B cell (primary cell): ENCODE measurements at regions not wholly inside any gene's neighbourhood (a gene's known extent, or its start where the extent isn't known, plus 50 kb on each side); places are given as distances from the start of the nearest gene placed in this dataset.

Experiments used
- CTCF ChIP-seq: fragments of 200-600 bp; IDR thresholded peaks from one replicate; pipeline ENCODE4 v1.8.0; 2022; ENCODE audit warnings: antibody characterized with exemption, mild to moderate bottlenecking
- EZH2 ChIP-seq: IDR thresholded peaks from 2 replicates; pipeline ENCODE4 v1.6.1; 2012; ENCODE audit warnings: borderline replicate concordance, low read depth, mild to moderate bottlenecking, moderate library complexity, low read length; ENCODE audit not compliant: insufficient read depth, poor library complexity, severe bottlenecking

DNA sequence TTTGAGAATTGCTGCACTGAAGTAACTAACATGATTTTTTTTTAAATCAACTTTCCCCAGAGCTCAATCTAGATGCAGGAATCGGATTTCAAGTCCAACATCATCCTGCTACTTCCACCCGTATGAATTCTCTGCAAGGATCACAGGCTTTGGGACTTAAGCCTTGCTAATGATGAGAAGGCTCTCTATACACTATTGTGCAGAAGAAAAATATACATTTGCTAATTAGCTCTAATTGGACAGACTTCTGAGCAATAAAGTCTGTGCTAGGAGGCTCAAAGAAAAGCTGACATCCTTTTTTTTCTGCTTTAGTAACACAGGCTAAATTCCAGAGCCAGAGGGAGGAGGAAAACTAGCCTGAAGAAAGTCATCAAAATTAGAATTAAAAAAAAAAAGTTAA is 433.6 kb downstream of the PMP22 start:
- TF ChIP-seq EZH2 (no peak), CTCF (no peak)
